Cardiac fibroblast (primary cell): ENCODE measurements at regions not wholly inside any gene's neighbourhood (a gene's known extent, or its start where the extent isn't known, plus 50 kb on each side); places are given as distances from the start of the nearest gene placed in this dataset.

Experiments
- DNase-seq, 2 donors: peaks; one replicate each; pipeline versions ENCODE4 v3.0.0 to v3.0.0-alpha.2; 2010; ENCODE audit warnings: low read depth in 2 of 2
- H3K4me3 ChIP-seq, 2 donors: replicated peaks in 1 of 2; 1 replicate in 1 of 2; 2 replicates in 1 of 2; pipeline ENCODE4 v1.5.1; 2011; ENCODE audit warnings: low read depth in 2 of 2, low read length in 2 of 2, mild to moderate bottlenecking in 2 of 2, moderate library complexity in 1 of 2
- CTCF ChIP-seq: IDR thresholded peaks from one replicate; pipeline ENCODE4 v1.5.1; 2011; ENCODE audit warnings: low read depth, mild to moderate bottlenecking, low read length, inconsistent platforms

DNA sequence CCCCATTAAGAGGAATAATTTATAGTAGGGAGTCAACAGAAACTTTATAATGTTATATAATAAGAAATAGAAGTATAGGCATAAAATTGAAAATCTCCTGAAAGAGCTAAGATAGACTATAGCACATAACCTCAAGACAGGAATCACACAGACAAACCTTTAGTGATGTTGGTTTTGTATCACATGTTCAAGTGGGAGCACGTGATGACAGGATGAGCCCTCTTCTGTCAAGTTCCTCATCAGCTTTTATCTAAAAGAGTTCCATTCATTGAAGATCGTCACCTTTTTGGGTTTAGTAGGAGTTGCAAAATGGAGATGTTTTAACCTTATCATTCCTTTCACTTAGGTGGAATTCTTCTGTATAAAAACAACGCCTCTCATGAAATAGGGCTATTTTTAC is 127.0 kb downstream of the MCHR2 start:
- DNase-seq, result no peak
- H3K4me3 ChIP-seq, result no peak overlapping the region
- no peak for TF ChIP-seq CTCF

GRCh38 chr6:99868074-99868702 is 125.8 kb downstream of the MCHR2 start:
- DNase-seq, result peak; percentile 76 to 78
- H3K4me3 ChIP-seq, result no peak overlapping the region
- peak; percentile 85 for TF ChIP-seq CTCF
